DMS 273 treated with DMSO at 0.1 percent for 48 hours (cell line): ENCODE measurements at regions not wholly inside any gene's neighbourhood (a gene's known extent, or its start where the extent isn't known, plus 50 kb on each side); places are given as distances from the start of the nearest gene placed in this dataset.

Experiments used
- DNase-seq: peaks from one replicate; lab custom pipeline; 2025; lab: John Stamatoyannopoulos, UW

DNA sequence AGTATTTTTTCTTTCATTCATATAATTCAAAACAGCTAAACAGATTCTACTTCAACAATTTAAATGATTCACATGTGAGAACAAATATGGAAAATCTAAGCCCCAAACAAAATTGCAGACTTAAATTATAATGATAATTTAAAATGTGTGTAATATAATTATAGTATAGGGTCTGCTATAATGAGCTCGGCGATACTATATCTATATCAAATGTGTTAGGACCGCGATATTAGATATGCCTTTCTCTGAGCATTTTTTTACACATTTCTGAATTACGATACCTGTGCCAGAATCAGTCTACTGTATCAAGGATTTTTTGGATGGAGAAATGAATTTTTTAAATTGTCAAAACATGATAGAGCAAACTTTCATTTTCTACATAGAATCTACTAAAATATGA is 808.8 kb upstream of the POU3F3 start:
- DNase-seq: no peak

- no peak for DNase-seq
Observed at GRCh38 chr2:104046466-104046865, 807.4 kb upstream of the POU3F3 start.

DNA sequence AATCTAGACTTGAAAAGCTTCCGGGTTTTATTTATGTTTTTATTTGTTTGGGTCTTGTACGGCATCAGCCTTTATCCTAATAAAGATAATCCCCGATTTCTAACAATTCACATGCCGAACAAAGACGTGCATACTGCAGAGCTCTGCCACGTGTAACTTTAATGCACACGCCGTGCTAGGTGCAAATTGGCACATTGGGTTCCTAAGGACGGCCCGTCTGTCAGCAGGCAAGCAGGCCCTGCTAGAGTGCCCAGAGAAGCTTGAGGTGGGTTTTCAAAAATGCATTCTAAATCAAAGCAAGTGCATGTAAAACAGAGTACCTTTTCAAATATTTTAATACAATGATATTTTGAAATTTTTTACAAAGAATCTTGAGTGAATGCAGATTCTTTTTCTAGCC is 806.4 kb upstream of the POU3F3 start:
- DNase-seq: no peak

DNA sequence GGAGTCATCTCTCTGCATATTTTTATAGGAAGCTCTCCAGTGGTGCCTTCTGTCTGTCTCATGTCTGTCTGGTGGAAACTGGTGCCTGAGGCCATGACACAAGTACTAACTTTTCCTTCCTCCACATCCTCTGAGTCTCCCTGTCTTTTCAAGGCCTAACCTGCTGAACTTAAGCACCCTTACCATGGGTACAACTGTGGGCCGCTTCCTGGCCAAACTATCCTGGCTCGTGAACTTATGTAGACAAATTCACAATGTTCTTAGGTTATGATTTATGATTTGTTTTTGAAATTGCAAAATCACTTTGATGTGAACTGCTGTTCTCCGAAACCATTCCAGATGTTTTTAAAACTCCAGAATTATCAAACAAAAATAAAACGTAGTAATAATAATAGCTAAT is 804.5 kb upstream of the POU3F3 start:
- no peak for DNase-seq

- DNase-seq: no peak
Observed at GRCh38 chr2:104049981-104050380, 803.9 kb upstream of the POU3F3 start.

GRCh38 chr2:104050656-104051242 is 803.2 kb upstream of the POU3F3 start:
- peak; percentile 23 for DNase-seq

- no peak for DNase-seq
Observed at GRCh38 chr2:104051766-104052165, 802.1 kb upstream of the POU3F3 start.

DNA sequence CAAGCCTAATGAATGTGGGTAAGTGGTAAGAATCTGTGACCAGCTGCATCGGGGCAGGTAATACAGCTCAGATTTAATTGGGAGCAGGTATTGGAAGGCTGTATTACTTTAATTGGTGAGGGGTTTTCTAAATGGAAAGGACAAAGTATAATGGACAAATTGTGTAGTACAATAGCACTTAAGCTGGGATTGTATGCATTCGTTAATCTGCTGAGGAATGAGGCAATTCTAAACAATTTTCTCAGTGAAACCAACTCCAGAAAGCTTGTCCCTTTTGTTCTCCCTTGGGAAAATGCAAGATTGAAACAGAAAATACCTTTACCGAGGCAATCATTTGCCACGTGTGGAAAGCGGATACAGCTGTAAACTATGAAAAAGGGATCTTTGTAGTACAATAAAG is 801.6 kb upstream of the POU3F3 start:
- DNase-seq: no peak

DNA sequence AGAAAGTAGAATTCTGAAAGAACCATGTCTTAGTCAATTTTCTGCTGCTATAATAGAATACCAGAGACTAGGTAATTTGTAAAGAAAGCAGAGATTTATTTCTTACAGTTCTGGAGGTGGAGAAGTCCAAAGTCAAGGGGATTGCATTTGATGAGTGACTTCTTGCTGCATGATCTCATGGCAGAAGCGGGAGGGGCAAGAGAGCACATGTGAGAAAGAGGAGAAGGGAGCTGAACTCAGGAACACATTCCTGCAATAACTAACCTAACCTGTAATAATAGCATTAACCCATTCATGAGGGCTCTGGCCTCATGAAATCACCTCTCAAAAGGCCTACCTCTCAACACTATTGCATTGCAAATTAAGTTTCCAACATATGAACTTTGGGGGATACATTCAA is 797.5 kb upstream of the POU3F3 start:
- DNase-seq: no peak

DNA sequence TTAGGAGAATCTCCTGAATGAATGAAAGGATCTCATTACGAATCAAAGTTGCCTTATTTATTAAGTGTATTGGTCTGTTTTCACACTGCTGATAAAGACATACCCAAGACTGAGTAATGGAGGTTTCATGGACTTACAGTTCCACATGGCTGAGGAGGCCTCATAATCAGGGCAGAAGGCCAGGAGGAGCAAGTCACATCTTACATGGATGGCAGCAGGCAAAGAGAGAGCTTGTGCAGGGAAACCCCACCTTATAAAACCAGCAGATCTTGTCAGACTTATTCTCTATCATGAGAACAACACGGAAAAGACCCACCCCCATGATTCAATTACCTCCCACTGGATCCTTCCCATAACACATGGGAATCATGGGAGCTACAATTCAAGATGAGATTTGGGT is 785.2 kb upstream of the POU3F3 start:
- DNase-seq: no peak

- no peak for DNase-seq
Observed at GRCh38 chr2:104077573-104077972, 776.3 kb upstream of the POU3F3 start.

DNA sequence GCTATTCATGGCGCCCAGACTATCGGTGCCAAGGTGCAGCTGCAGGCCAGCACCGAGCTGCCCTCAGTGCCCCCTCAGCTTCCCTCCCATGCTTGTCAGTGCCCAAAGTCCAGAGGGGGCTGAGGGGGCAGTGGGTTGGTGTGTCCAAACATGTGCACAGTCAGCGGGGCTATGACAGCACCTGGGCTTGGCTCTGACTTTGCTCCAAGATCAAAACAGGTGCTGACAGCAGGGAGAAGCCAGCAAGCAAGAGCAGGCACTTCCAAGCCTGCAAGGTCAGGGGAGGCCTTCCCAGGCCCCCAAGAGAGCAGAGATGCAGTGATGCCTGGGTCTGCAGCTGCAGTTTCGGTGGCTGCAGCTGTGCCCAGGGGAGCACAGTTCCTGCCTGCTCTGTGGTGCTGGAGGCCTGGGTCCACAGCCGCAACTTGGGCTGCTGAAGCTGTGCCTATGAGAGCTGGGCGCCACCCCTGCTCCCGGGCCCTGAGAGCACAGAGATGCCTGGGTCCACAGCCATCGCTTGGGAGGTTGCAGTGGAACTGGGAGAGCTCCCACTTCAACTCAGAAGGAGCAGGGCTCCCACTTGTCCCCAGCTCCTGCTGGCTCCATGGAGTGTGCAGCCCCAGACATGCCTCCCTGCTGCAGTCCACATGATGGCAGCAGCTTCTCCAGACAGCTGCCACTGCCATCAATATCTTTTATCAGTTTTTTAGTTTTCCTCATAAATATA is 775.3 kb upstream of the POU3F3 start:
- DNase-seq: no peak

DNA sequence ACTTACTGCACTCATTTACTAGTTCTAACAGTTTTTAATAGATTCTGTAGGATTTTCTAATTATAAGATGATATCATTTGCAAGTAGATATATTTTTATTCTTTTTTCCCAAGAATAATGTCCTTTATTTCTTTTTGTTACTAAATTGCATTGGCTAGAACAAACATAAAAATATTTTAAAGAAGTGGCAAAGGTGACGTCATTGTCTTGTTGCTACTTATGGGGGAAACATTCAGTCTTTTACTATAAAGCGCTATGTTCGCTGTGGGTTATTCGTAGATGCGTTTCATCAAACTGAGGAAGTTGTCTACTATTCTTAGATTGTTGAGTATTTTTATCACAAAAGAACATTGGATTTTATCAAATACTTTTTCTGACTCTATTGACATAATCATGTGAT is 765.2 kb upstream of the POU3F3 start:
- DNase-seq: no peak

DNA sequence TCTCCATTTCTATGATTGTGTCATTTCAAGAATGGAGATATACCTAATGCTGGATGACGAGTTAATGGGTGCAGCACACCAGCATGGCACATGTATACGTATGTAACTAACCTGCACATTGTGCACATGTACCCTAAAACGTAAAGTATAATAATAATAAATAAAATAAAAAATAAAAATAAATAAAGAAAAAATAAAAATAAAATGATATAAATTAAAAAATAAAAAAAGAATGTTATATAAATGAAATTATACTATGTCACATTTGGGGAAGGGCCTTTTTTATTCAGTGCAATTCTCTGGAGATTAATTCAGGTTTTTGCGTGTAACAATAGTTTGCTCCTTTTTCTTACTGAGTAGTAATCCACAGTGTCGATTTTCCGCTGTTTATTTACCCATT is 763.5 kb upstream of the POU3F3 start:
- no peak for DNase-seq

DNA sequence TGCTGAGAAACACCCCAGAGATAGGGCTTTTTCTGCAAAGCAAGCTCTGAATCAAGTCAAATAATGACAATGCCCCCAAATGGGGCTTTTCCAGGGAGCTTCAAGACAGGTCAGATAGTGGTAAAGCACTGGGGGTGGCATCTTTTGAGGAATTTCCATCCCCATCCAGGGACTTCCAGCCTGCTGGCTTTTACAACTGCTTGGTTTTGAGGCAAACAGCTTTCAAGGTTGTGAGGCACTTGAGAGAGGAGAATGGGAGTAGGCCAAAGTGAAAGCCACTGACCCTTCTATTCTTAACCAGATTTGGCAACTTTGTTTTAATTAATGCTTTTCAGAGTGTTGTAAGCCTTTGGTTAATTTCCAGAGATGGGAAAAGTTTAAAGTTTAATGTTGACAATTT is 762.0 kb upstream of the POU3F3 start:
- no peak for DNase-seq

DNA sequence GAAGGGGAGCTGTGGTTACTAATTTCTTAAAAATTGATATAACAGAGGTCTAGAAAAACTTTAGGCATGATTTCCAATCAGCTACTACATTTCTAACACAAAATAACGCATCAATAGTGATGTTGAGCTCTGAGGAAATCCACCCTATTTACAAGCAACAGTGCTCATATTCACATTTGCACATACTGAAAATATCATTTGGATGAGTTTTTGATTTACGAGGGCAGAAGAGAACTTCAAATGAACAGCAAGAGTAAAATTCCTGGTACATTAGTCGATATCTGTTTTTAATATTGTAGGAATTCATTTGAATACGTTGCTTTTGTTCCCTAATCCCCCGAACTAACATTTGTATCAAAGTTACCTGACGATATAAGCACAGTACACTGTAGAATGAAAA is 761.0 kb upstream of the POU3F3 start:
- DNase-seq: no peak

DNA sequence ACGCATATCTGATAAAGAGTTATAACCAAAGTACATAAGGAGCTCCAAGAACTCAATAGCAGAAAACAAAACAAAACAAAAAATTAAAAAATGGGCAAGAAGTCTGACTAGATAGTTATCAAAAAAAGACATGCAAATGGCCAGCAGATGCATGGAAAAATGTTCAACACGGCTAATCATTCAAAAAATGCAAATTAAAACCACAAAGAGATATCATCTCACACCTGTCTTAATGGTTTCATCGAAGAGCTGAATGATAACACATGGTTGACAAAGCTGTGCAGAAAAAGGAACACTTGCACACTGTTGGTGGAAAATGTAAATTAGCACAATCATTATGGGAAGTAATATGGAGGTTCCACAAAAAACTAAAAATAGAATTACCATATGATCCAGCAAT is 751.3 kb upstream of the POU3F3 start:
- no peak for DNase-seq

DNA sequence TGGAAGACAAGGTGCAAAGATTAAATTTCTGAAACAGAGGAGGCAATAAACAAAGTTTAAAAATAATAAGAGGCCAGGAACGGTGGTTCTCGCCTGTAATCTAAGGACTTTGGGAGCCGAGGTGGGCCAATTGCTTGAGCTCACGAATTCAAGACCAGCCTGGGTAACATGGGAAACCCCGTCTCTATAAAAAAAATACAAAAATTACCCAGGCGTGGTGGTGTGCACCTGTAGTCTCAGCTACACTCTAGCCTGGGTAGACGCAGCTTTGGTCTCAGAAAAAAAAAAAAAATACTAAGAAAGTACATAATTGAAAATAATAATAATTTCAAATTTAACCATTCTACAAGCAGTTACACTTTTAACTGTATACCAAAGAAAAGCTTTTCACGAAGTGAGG is 744.6 kb upstream of the POU3F3 start:
- DNase-seq: no peak

GRCh38 chr2:104118889-104119288 is 735.0 kb upstream of the POU3F3 start:
- DNase-seq: no peak

GRCh38 chr2:104120171-104120570 is 733.7 kb upstream of the POU3F3 start:
- no peak for DNase-seq

GRCh38 chr2:104125096-104125495 is 728.8 kb upstream of the POU3F3 start:
- DNase-seq: no peak

- no peak for DNase-seq
Observed at GRCh38 chr2:104127049-104127770, 726.7 kb upstream of the POU3F3 start.

GRCh38 chr2:104140361-104140760 is 713.6 kb upstream of the POU3F3 start:
- DNase-seq: no peak

GRCh38 chr2:104158191-104158590 is 695.7 kb upstream of the POU3F3 start:
- peak; percentile 13 for DNase-seq
